HG02610 (cell line): ENCODE measurements at regions not wholly inside any gene's neighbourhood (a gene's known extent, or its start where the extent isn't known, plus 50 kb on each side); places are given as distances from the start of the nearest gene placed in this dataset.
"Not testable (repeated sequence)": the region's sequence is repeated elsewhere in the genome, so short reads cannot be mapped to it uniquely, and the experiment has no call there.

Experiments
- ATAC-seq: cut with Tn5 transposase; IDR thresholded peaks from one replicate; pipeline ENCODE4 v1.9.1; 2021; ENCODE audit warnings: mild to moderate bottlenecking, moderate library complexity; ENCODE audit not compliant: unreplicated experiment

- ATAC-seq = not testable (repeated sequence)
Measured at GRCh38 chr12:74676955-74677354, 139.3 kb downstream of the ATXN7L3B start.

- no peak for ATAC-seq
Measured at GRCh38 chr12:74685385-74685784, 147.8 kb downstream of the ATXN7L3B start.

- no peak for ATAC-seq
Measured at GRCh38 chr12:74689071-74689655, 151.5 kb downstream of the ATXN7L3B start.

- ATAC-seq = no peak
Measured at GRCh38 chr12:74689929-74690328, 152.3 kb downstream of the ATXN7L3B start.

- ATAC-seq = no peak
Measured at GRCh38 chr12:74719447-74719846, 181.8 kb downstream of the ATXN7L3B start.

GRCh38 chr12:74722709-74723108, 185.1 kb downstream of the ATXN7L3B start:
- no peak for ATAC-seq

- ATAC-seq = no peak
Measured at GRCh38 chr12:74725154-74725553, 187.5 kb downstream of the ATXN7L3B start.

- ATAC-seq = no peak
Measured at GRCh38 chr12:74728006-74728405, 190.4 kb downstream of the ATXN7L3B start.

GRCh38 chr12:74732164-74732784, 194.6 kb downstream of the ATXN7L3B start:
- ATAC-seq = no peak

- ATAC-seq = no peak
Measured at GRCh38 chr12:74732826-74733225, 195.2 kb downstream of the ATXN7L3B start.

GRCh38 chr12:74741112-74741511, 203.5 kb downstream of the ATXN7L3B start:
- ATAC-seq = no peak

GRCh38 chr12:74747305-74747704, 209.7 kb downstream of the ATXN7L3B start:
- ATAC-seq = no peak

GRCh38 chr12:74751441-74751840, 213.8 kb downstream of the ATXN7L3B start:
- no peak for ATAC-seq

GRCh38 chr12:74752215-74752614, 214.6 kb downstream of the ATXN7L3B start:
- no peak for ATAC-seq

- ATAC-seq = no peak
Measured at GRCh38 chr12:74770552-74770951, 232.9 kb downstream of the ATXN7L3B start.

GRCh38 chr12:74775276-74775675, 237.6 kb downstream of the ATXN7L3B start:
- no peak for ATAC-seq

- ATAC-seq = no peak
Measured at GRCh38 chr12:74776378-74776777, 238.7 kb downstream of the ATXN7L3B start.

- ATAC-seq = no peak
Measured at GRCh38 chr12:74780182-74780849, 242.7 kb downstream of the ATXN7L3B start.

GRCh38 chr12:74780850-74781241, 243.2 kb downstream of the ATXN7L3B start:
- not testable (repeated sequence) for ATAC-seq

GRCh38 chr12:74781991-74782485, 244.4 kb downstream of the ATXN7L3B start:
- ATAC-seq = no peak

GRCh38 chr12:74790931-74791330, 253.3 kb downstream of the ATXN7L3B start:
- no peak for ATAC-seq

- ATAC-seq = no peak
Measured at GRCh38 chr12:74791365-74791764, 253.7 kb downstream of the ATXN7L3B start.
